Chondrocyte (in vitro differentiated cells): ENCODE measurements at regions not wholly inside any gene's neighbourhood (a gene's known extent, or its start where the extent isn't known, plus 50 kb on each side); places are given as distances from the start of the nearest gene placed in this dataset.

Experiments used
- DNase-seq: peaks from one replicate; pipeline ENCODE4 v3.0.0; 2021; ENCODE audit warnings: mixed read lengths, low spot score
- H3K27ac Mint-ChIP-seq: one replicate; pipeline ENCODE4 v1.8.0; 2021; ENCODE audit warnings: mild to moderate bottlenecking, moderate library complexity, mixed read lengths; ENCODE audit not compliant: unreplicated experiment
- H3K27me3 Mint-ChIP-seq: 2 replicates; pipeline ENCODE4 v1.8.0; 2021; ENCODE audit warnings: low read depth, mixed read lengths
- H3K36me3 Mint-ChIP-seq: 2 replicates; pipeline ENCODE4 v1.8.0; 2021; ENCODE audit warnings: low read depth, mixed read lengths
- H3K4me1 Mint-ChIP-seq: 2 replicates; pipeline ENCODE4 v1.8.0; 2021; ENCODE audit warnings: low read depth, mild to moderate bottlenecking, mixed read lengths
- H3K4me3 Mint-ChIP-seq: one replicate; pipeline ENCODE4 v1.8.0; 2021; ENCODE audit warnings: mild to moderate bottlenecking, moderate library complexity, mixed read lengths; ENCODE audit not compliant: unreplicated experiment
- H3K9me3 Mint-ChIP-seq: 2 replicates; pipeline ENCODE4 v1.8.0; 2021; ENCODE audit warnings: low read depth, mixed read lengths
- CTCF ChIP-seq: fragments of 200-600 bp; sonication (generic); IDR thresholded peaks from 2 replicates; pipeline ENCODE4 v1.5.0; 2021; ENCODE audit warnings: antibody characterized with exemption, mild to moderate bottlenecking, moderate library complexity

GRCh38 chr2:8614646-8615045, 67.2 kb upstream of the ID2 start:
- no peak for DNase-seq
- peaks cover 1% of the 10 kb centered on the region for H3K4me1 Mint-ChIP-seq
- no peaks in the 10 kb centered on the region for H3K36me3 Mint-ChIP-seq
- TF ChIP-seq CTCF, result no peak
- no peak overlapping the region for H3K27ac Mint-ChIP-seq
- H3K27me3 Mint-ChIP-seq, result peaks cover 23% of the 10 kb centered on the region
- H3K9me3 Mint-ChIP-seq, result no peaks in the 10 kb centered on the region
- no peak overlapping the region for H3K4me3 Mint-ChIP-seq

- no peaks in the 10 kb centered on the region for H3K9me3 Mint-ChIP-seq
- H3K36me3 Mint-ChIP-seq, result no peaks in the 10 kb centered on the region
- no peak overlapping the region for H3K4me3 Mint-ChIP-seq
- H3K27ac Mint-ChIP-seq, result no peak overlapping the region
- TF ChIP-seq CTCF, result no peak
- no peaks in the 10 kb centered on the region for H3K4me1 Mint-ChIP-seq
- peaks cover 23% of the 10 kb centered on the region for H3K27me3 Mint-ChIP-seq
- peak; percentile 39 for DNase-seq
Observed at GRCh38 chr2:8615252-8615575, 66.6 kb upstream of the ID2 start.

- H3K4me3 Mint-ChIP-seq, result no peak overlapping the region
- no peak overlapping the region for H3K27ac Mint-ChIP-seq
Observed at GRCh38 chr2:8615576-8616281, 66.1 kb upstream of the ID2 start.

GRCh38 chr2:8617048-8617447, 64.8 kb upstream of the ID2 start:
- no peak for TF ChIP-seq CTCF
- Mint-ChIP-seq H3K27me3 (peaks cover 23% of the 10 kb centered on the region), H3K4me3 (no peak overlapping the region), H3K9me3 (no peaks in the 10 kb centered on the region), H3K4me1 (no peaks in the 10 kb centered on the region), H3K27ac (no peak overlapping the region), H3K36me3 (no peaks in the 10 kb centered on the region)
- DNase-seq, result no peak

More at GRCh38 chr2:8615576-8616281, 66.1 kb upstream of the ID2 start:
- Mint-ChIP-seq H3K27me3 (peaks cover 23% of the 10 kb centered on the region), H3K36me3 (no peaks in the 10 kb centered on the region), H3K4me1 (no peaks in the 10 kb centered on the region), H3K9me3 (no peaks in the 10 kb centered on the region)
- peak; percentile 51 for DNase-seq
- no peak for TF ChIP-seq CTCF

- peaks cover 24% of the 10 kb centered on the region for H3K27me3 Mint-ChIP-seq
- TF ChIP-seq CTCF, result no peak
- H3K36me3 Mint-ChIP-seq, result no peaks in the 10 kb centered on the region
- no peak overlapping the region for H3K4me3 Mint-ChIP-seq
- no peak overlapping the region for H3K27ac Mint-ChIP-seq
- no peak for DNase-seq
- no peaks in the 10 kb centered on the region for H3K9me3 Mint-ChIP-seq
- no peaks in the 10 kb centered on the region for H3K4me1 Mint-ChIP-seq
Observed at GRCh38 chr2:8617590-8617989, 64.3 kb upstream of the ID2 start.
